Fibroblast of the conjunctiva (primary cell): ENCODE measurements at regions not wholly inside any gene's neighbourhood (a gene's known extent, or its start where the extent isn't known, plus 50 kb on each side); places are given as distances from the start of the nearest gene placed in this dataset.
"Not testable (repeated sequence)": the region's sequence is repeated elsewhere in the genome, so short reads cannot be mapped to it uniquely, and the experiment has no call there.

Experiments
- DNase-seq: peaks from one replicate; pipeline ENCODE4 v3.0.0-alpha.2; 2010; ENCODE audit warnings: low read depth

DNA sequence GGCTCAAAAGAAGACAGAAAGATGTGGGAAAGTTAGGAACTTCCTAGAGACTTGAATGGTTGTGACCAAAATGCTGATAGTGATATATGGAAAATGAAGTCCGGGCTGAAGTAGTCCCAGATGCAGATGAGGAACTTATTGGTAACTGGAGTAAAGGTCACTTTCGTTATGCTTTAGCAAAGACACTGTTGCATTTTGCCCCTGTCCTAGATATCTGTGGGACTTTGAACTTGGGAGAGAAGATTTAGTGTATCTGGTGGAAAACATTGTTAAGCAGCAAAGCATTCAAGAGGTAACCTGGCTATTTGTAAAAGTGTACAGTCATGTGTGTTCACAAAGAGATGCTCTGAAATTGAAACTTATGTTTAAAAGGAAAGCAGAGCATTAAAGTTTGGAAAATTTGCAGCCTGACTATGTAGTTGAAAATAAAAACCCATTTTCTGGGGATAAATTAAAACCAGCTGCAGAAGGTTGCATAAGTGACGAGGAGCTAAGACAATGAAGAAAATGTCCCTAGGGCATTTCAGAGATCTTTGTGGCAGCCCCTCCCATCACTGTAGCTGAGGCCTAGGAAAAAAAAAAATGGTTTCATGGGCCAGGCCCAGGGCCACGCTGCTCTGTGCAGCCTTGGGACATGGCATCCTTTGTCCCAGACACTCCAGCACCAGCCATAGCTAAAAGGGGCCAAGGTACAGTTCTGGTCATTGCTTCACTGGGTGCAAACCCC, 1692.2 kb downstream of the HACE1 start:
- DNase-seq, result no peak

DNA sequence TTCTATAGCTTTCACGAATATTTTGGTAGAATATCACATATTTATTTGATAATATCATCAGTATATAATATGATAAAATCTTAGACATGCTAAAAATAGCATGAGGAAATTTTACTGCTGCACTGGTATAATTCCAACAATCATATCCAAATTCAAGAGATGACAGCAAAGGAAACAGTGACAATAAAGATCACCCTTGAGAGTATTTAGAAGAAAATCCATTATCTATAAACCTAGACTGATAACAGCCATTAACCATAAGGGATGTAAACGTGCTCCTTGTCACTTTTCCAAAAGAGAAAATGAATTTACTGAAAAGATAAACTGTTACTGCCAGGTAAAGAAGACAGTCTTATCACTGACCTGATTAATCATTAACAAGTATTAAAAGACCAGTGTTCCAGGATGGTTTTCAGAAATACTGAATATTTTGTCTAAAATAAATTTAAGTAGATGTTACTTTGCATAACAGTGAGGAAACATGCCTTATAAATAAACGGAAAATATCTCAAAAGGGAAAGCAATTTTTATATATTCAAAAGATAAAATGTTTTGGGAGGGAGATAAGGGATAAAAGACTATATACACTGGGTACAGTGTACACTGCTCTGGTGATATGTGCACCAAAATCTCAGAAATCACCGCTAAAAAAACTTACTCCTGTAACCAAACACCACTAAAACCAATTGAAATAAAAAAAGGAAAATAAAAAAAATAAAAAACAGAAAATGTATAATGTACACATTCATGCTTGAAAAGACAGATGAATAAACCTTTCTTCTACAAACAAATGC, 1704.7 kb downstream of the HACE1 start:
- DNase-seq, result no peak

DNA sequence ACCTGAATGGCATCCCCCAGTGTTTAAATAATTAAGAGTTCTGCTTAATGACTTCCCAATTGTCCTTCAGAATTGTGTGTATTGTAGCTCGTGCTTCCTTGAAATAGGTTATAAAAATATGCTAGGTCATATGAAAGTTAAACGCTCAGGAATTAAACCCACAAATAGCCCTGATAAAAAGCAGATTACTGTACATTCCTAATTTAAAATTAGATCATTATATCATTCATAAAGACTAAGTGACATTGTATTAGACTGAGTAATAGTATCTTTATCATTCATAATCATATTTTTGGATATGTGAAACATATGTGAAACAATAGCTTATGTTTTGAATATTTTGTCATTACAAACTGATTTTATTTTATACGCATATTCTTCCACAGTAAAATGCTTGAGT, 1706.7 kb downstream of the HACE1 start:
- DNase-seq, result no peak

DNA sequence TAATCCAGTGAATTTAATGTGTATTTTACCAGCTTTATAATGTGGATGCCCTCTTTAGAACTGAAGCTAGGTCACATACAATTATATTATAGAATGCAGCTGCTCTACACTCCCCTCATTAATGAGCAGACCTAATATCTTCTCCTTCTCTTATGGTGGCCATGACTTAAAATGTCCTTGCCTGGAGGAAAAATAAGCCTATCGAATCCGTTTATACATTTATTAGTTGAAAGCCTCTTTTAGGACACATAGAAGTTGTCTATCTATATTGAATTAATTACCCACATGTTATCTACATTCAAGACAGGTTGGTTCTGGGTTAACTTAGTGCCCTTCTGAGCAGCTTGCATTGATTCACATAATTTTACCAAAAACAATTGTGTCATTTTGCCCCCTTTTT, 1716.8 kb downstream of the HACE1 start:
- no peak for DNase-seq

DNA sequence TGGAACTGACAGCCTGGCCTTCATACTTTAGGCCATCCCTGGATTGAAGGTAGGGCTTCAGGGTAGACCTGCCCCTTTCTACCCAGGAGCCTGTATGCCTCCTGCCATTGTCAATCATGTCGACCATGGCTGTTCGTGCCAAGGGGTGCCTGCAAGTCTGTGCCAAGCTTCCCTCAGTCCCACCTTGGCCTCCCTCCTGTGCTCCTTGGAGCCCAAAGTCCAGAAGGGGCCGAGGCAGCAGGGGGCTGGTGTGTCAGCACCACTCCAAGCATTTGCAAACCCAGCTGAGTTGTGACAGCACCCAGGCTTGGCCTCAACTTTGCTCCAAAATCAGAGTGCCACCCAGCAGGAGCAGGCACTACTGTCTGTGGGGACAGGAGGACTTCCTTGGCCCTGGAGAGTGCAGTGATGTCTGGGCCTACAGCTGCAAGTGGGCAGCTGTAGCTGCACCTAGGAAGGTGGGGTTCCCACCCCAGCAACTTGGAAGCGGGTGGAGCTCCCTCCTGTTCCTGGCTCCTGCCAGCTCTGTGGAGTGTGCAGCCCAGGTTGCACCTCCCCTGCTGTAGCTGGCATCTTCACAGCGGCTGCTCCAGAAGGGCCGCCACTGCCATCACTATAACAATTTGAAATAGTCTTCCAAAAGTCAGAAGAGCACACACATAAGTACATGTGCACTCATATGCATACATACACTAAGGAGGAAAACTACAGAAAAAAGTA, 1719.3 kb downstream of the HACE1 start:
- no peak for DNase-seq

DNA sequence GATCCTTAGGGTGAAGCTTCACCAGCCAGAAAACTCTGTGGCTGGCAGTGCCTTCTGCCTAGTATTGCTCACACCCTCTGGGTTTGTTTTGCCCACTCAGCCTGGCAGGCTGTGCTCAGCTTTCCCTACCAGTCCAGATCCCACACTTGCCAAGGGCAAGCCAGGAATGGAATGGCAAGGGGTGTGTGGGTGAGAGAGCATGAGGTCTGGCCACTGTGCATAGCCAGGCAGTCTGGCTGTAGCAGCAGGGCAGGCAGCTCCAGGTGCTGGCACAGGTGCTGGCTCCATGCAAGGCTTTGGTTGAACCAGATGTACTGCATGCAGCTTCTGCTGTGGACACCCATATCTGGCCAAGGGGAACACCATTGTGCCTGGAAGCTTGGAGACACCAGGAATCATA, 1720.3 kb downstream of the HACE1 start:
- no peak for DNase-seq

DNA sequence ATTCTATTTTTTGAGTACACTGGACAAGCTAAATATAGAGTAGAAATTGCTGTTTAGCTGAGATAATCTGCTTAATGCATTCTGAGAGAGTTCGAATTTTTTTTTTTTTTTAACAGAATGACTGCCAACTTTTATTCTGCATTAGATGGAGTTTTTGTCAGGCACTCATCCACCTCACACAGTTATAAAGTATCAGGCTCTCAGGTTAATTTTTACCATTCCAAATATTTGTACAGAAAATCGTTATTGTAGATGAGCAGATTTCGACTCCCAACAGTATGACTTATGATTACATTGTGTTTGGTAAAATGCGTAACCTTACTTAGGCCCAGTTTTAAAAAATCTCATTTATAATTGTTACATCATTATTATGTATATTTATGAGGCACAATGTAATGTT, 1731.0 kb downstream of the GRIK2 start:
- no peak for DNase-seq

DNA sequence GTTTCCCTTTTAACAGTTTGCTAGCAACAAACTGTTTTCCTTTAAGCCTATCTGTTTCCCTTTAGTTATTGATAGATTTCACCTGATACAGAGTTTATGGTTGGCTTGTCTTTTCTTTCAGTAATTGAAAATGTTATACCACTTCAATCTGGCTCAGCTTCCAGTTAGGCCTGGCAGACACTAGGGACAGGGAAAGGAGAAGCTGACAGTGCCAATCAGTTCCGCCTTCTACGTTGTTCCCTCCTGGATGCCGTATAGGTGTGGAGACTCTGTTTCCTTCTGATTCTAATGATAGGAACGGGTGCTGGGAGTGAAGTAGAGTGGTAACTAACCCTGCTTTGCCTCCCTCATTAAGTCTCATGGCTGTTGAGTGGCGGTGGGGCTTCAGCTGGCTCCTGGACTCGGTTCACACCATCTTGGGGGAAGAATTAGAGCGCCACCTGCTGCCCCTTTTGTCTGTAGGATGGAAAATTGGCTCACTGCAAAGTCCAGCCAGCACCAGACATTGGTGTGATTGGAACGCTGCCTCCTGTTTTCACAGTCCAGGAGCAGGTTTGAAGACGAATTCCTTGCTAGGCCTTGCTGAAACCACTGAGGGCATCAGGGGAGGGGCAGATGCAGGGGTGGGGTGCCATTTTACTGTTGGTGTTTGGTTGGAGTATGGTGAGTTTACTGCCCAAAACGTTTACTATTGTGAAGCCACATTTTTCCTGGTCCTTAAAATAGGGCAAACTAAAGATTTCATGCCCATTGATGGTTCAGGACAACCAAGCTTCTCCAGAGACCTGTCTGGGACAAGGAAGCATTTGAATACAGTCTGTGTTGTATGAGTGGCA, 1729.5 kb downstream of the GRIK2 start:
- DNase-seq, result peak; percentile 18

DNA sequence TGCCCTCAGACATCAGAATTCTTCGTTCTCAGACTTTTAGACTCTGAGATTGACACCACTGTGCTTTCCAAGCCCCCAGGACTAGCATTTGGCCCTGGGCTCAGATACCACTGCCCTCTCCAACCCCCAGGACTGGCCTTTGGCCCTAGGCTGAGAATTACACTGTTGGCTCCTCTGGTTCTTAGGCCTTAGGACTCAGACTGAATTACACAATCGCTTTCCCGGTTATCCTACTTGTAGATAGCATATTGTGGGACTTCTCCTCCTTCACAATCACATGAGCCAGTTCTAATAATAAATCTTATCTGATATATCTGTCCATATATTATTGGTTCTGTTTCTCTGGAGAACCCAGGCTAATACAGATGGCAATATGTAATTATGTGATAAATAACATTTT, 1725.5 kb downstream of the GRIK2 start:
- no peak for DNase-seq

DNA sequence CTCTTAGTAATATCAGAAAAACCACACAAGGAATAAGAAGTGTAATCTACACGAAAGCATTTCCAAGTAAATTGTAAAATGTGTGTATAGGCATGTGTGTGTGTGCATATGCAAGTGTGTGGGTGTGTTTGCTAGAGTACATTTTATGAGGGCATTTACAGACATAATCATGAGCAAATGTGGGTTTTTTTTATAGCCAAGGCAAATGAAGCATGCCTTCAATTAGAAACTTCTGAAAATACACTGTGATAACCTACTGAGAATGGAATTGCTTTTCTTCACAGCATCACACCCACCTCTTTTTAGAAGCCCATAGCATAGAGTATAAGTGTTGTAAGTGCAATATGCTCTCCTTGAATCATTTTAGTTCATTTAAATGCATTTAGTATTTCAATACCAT, 1721.1 kb downstream of the GRIK2 start:
- no peak for DNase-seq

DNA sequence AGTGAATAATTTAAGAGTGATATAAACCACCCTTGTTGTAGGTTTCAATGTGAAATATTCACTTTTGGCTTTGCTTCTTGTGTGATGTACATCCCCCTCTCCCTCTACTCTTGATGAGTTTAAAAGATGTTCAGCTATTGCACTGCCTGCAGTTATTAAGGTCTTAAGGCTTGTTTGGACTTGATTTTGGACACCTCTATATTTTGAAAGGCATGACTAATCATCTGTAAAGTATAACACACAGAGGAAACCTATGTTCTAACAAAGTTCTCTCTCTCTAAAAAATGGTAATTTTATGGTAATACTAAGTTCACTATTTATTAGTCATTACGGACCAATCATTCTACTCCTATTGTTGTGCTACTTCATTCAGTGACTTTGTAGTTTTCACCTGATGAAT, 1719.9 kb downstream of the GRIK2 start:
- no peak for DNase-seq

DNA sequence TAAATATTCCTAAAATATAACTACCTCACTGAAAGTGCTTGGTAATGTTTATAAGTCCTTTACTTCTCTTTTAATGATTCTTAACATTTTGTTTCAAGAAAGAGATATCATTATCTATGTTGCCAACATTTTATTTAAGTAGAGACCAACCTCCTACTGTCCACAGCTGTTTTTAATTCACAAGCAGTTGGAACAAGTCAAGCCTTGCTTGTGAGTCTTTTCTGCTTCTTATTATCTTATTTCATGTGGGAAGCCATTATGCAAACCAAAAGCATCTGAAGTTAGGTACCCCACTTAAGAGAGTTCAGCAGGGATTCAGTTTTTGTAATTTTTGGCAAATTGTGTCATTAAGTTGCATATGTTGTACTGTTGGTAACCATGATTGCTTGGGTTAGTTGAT, 1714.5 kb downstream of the GRIK2 start:
- DNase-seq, result peak; percentile 8

DNA sequence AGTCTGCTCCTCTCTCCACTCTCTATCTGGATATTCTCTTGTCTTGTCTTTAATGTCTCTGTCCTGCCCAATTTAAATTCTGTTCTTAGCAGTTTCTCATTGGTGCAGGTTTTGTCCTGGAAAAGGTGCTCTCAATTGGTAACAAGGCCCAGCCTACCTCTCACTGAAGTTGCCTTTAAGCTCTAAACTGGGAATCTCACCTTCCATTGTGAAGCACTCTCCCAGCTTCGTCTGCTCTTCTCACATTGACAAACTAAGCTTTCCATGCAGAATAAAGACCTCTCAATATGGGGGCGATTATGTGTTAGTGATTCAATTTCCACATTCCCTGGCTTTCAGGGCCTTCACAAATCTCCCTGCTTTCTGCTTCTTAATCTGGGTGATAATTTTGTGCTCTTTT, 1712.2 kb downstream of the GRIK2 start:
- no peak for DNase-seq

DNA sequence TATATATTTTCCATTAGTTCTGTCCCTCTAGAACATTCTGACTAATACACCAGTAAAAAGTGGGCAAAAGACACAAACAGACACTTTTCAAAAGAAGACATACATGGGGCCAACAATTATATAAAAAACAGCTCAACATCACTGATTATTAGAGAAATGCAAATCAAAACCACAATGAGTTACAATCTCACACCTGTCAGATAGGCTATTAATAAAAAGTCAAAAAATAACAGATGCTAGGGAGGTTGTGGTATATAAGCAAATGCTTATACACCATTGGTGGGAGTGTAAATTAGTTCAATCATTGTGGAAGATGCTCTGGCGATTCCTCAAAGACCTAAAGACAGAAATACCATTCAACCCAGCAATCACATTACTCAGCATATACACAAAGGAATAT, 1707.8 kb downstream of the GRIK2 start:
- DNase-seq, result no peak

DNA sequence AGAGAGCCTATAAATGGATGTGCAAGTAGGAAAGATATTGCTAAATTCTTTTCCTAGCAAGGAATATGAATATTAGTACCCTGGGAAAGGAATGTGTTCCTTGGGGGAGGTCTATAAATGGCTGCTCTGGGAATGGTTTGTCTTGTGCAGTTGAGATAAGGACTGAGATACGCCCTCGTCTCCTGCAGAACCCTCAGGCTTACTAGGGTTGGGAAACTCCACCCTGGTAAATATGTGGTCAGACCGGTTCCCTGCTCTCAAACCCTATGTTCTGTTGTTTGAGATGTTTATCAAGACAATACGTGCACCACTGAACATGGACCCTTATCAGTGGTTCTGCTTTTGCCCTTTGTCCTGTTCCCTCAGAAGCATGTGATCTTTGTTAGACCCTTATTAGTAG, 1698.9 kb downstream of the GRIK2 start:
- not testable (repeated sequence) for DNase-seq

DNA sequence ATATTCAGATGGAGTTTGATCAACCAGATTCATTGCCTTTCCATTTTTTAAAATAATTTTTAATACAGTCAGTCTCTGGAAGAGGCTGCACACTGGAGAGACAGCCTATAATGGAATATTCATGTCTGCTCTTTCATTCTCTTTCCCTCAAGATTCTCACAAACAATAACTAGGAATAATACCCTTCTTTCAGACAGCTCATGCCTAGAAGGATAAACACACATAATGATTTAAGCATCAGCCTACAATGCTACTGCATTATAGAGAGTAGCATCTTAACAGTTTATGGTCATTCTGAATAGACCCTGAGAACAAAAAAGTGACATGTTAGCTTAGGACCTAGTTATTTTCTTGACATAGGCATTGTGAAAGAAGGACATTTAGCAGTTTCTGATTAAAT, 1692.3 kb downstream of the GRIK2 start:
- no peak for DNase-seq

DNA sequence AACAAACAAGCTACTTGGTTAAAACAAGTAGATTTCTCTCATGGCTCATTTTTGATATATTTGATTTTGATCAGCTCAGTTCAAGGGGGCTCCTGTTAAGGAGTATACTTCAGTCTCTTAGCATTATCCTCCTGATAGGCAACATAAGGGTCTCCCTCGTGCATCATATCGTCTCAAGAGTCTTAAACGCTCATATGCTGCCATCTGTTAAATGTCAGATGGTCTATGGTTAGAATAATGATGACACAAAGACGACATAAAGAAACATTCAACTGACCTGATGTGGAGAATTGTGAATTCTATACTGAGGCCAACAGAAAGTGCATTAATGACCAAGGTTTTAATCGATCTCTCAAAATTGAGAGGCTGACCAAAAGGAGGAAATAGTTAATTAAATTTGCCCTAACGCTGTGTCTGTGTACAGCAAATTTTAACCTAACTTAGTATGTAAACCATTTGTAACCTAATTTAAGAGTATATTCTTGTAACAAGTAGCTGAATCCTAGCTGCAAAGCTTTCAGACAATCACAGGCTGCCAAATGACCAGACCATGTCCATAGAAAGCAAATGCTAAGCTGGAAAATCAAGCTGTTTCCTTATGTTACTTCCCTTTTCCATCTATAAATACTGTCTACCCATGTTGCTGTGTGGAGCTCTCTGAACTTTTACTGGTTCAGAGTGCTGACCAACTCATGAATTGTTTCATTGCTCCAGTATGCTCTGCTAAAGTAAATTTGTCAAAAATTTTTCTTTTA, 1688.5 kb downstream of the GRIK2 start:
- no peak for DNase-seq

DNA sequence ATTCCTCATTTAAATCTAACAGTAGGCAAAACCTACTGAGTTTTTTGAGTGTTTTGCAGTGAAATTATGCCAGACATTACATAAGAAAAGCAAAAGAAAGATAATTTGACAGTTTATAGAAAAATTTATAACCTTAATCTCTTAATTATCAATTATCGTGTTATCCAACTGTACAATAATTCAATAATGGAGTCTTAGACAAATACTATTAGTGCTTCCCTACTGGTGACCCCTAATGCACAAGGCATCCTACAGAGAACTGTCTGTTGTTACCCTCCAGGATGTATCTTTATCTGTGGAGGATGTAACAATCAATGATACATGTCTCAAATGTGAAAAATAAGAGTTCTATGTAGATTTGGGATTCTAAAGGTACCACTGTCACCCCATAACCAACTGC, 1687.6 kb downstream of the GRIK2 start:
- DNase-seq, result no peak

DNA sequence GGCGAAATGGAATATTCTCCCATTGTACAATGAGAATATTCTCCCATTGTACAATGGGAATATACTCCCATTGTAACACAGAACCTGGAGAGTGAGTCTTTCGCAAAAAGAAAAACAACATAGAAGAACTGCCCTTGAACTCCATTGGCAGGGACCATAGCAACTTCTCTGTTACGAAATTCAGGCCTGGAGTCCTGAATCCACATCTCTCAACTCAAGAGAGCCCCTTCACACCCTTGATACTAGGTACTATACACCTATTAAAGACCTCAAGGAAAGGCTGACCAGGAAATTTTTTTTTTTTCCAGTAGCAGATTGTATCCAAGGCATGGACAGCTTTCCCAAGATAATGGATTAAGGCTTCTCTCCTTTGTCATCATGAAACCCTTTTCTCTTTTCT, 1687.0 kb downstream of the GRIK2 start:
- DNase-seq, result no peak

DNA sequence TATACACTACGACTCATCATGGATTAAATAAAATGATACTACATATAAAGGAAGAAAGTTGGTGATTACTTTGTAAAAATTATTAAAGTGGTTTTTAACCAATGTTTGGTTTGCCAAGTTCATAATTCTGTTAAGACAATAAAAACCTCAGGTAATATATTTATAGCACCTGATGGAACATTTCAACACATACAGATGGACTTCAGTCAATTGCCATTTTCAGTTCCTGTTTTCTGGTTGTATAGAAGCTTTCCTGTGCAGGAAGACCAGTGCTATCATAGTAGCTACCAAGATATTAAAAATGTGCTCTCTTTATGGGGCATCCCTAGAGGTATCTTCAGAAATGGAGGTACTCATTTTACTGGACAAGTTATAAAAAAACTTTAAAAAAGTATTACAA, 1686.4 kb downstream of the GRIK2 start:
- no peak for DNase-seq

DNA sequence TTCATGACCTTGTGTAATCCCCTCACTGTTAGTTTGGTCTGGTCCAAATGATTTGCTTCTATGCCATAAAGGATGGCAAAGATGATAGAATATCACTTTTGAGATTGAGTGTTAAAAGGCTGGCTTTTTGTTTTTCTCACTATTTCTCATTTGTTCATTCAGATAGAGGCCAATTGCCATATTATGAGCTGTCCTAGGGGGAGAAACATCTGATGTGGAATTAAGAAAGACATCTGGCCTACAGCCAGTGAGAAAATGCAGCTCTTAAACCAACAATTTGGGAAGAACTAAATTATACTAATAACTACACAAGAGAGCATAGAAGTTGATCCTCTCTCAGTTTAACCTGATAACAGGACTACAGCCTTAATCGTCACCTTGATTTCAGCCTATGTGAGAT, 1668.6 kb downstream of the GRIK2 start:
- no peak for DNase-seq

DNA sequence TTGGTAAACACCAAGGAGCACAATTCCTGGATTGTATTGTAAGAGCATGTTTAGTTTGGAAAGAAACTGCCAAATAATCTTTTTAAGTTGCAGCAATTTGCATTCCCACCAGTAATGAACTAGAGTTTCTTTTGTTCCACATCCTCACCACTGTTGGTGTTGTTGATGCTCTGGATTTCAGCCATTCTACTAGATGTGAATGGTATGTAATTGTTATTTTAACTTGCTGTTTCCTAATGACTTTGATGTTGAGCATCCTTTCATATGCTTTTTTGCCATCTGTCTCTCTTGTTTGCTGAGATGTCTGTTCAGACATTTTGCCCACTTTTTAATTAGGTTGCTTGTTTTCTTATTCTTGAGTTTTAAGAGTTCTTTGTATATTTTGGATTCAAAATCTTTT, 1654.1 kb downstream of the GRIK2 start:
- DNase-seq, result no peak
